C4-2B (cell line): ENCODE measurements at regions not wholly inside any gene's neighbourhood (a gene's known extent, or its start where the extent isn't known, plus 50 kb on each side); places are given as distances from the start of the nearest gene placed in this dataset.

Source experiments
- H3K27ac ChIP-seq: fragments of 450-650 bp; 2 replicates; pipeline ENCODE4 v1.5.1; 2017
- ZFX ChIP-seq: fragments of 450-650 bp; IDR thresholded peaks from 2 replicates; pipeline ENCODE4 v1.6.1; 2017
- TF ChIP-seq, protein P1 (sequence below): fragments of 450-650 bp; conservative IDR thresholded peaks from 2 replicates; pipeline ENCODE4 v1.5.1; 2017; ENCODE audit warnings: mild to moderate bottlenecking

DNA sequence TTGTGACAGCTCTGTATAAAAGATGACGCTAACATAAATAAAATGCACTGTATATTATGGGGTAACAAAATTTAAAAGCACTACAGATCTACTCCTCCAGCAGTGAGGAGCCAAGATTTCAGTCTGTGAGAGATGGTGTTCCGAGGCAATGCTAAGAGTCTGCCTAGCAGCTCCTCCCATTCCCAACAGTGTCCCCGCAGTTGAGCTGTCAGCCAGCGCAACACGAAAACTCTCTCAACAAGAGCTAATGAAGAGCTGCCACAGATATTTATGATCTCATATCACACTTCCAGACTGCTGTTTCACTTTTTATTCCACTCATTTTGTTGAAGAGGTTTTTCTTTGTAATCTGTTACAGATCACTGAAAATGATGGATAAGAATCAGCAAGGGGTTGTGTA, 53.9 kb upstream of the ESRRG start:
- no peak overlapping the region for H3K27ac ChIP-seq
- TF ChIP-seq ZFX, result no peak
- TF ChIP-seq, protein P1, sequence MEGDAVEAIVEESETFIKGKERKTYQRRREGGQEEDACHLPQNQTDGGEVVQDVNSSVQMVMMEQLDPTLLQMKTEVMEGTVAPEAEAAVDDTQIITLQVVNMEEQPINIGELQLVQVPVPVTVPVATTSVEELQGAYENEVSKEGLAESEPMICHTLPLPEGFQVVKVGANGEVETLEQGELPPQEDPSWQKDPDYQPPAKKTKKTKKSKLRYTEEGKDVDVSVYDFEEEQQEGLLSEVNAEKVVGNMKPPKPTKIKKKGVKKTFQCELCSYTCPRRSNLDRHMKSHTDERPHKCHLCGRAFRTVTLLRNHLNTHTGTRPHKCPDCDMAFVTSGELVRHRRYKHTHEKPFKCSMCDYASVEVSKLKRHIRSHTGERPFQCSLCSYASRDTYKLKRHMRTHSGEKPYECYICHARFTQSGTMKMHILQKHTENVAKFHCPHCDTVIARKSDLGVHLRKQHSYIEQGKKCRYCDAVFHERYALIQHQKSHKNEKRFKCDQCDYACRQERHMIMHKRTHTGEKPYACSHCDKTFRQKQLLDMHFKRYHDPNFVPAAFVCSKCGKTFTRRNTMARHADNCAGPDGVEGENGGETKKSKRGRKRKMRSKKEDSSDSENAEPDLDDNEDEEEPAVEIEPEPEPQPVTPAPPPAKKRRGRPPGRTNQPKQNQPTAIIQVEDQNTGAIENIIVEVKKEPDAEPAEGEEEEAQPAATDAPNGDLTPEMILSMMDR, result no peak
